GM12878 (cell line): ENCODE measurements at regions not wholly inside any gene's neighbourhood (a gene's known extent, or its start where the extent isn't known, plus 50 kb on each side); places are given as distances from the start of the nearest gene placed in this dataset.

Experiments used
- JUND ChIP-seq: IDR thresholded peaks from 2 replicates; pipeline ENCODE4 v1.6.1; 2012; ENCODE audit warnings: low read depth, mild to moderate bottlenecking, low read length, improper control_type of control experiment, moderate library complexity
- KDM1A ChIP-seq: fragments of 200-600 bp; sonication (generic); IDR thresholded peaks from 2 replicates; pipeline ENCODE4 v1.6.1; 2016; ENCODE audit warnings: borderline replicate concordance
- MXI1 ChIP-seq: fragments of 150-350 bp; IDR thresholded peaks from 2 replicates; pipeline ENCODE4 v1.6.1; 2011; ENCODE audit warnings: low read depth, mild to moderate bottlenecking, inconsistent platforms, low read length, improper control_type of control experiment
- RAD21 ChIP-seq: IDR thresholded peaks from 2 replicates; pipeline ENCODE4 v1.6.1; 2011; ENCODE audit warnings: mild to moderate bottlenecking, low read depth, low read length, moderate library complexity; ENCODE audit not compliant: insufficient read depth
- TF ChIP-seq, protein P1 (sequence below): IDR thresholded peaks from 2 replicates; pipeline ENCODE4 v1.6.1; 2011; ENCODE audit warnings: low read depth, mild to moderate bottlenecking, low read length, moderate library complexity, borderline replicate concordance; ENCODE audit errors: extremely low read depth
- TF ChIP-seq, protein P2 (sequence below): fragments of 450-650 bp; IDR thresholded peaks from 2 replicates; pipeline ENCODE4 v1.6.1; 2016; ENCODE audit warnings: mild to moderate bottlenecking

DNA sequence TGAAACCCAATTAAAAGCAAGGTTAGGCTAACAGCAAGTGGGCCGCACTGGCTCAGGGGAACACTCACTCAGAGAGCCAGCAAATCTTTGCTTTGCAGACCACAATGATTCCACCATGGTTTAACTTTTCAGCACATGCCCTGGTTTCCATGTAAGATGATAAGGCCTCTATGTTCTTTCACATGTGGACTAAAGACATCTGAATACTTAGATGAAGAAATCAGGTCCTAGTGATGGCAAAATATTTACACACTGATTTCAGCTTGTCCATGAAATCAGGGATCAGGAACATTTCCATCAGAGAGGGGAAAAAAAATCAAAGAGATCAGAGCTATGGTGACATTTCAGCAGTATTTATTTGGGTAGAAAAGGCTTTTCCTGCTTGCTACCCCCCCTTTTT lies 258.2 kb upstream of the IRX5 start:
- no peak for TF ChIP-seq MXI1
- no peak for TF ChIP-seq JUND
- TF ChIP-seq, protein P1, sequence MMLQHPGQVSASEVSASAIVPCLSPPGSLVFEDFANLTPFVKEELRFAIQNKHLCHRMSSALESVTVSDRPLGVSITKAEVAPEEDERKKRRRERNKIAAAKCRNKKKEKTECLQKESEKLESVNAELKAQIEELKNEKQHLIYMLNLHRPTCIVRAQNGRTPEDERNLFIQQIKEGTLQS, result no peak
- TF ChIP-seq KDM1A, result no peak
- TF ChIP-seq RAD21, result no peak
- TF ChIP-seq, protein P2, sequence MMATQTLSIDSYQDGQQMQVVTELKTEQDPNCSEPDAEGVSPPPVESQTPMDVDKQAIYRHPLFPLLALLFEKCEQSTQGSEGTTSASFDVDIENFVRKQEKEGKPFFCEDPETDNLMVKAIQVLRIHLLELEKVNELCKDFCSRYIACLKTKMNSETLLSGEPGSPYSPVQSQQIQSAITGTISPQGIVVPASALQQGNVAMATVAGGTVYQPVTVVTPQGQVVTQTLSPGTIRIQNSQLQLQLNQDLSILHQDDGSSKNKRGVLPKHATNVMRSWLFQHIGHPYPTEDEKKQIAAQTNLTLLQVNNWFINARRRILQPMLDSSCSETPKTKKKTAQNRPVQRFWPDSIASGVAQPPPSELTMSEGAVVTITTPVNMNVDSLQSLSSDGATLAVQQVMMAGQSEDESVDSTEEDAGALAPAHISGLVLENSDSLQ, result no peak
